ENCODE measurements at regions not wholly inside any gene's neighbourhood (a gene's known extent, or its start where the extent isn't known, plus 50 kb on each side); places are given as distances from the start of the nearest gene placed in this dataset.

DNA sequence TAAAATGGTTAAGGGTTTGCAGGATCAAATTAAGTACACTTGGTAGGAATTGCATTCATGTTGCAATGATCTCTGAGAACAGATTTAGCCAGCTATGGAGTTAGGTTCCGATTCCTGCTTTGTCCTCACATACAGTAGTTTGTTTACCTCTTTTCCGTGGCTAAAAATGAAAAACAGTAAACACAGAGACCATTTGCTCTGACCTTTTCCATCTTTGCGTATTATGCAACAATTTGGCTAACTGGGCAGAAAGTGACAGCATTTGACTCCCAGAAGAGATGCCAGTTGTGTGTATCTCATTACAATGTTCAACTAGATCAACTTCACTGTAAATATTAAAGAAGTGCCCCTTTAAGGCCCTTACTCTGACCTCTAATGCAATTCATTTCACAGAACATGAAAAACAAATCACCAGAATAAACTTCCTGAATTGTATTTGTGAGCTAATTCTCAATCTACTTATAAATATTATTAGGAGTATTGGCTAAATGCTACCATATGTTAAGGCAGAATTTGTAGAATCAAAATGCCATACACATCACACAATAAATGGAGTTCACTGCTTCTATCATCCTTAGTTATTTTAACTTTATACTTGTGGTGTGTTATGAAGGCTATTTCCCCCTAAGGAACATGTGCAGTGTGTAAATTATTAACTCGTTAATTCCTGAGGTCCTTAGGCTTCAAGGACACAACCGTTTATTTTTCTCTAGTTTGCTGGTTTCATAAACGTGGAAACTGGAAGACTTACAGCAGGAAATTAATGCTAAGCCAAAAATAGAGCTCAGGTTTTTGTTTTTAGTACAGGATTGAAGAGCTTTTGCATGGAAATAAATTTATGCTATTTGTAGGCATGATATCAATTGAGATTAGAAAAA, 380.7 kb upstream of the CITED2 start:
- Histone ChIP-seq H3F3A (ENCODE audit: insufficient read depth) (no peaks in the 10 kb centered on the region), H3K79me2 (ENCODE audit: insufficient read depth, low read length) (no peaks in the 10 kb centered on the region), H2AFZ (ENCODE audit: low read depth, low read length, severe bottlenecking) (no peak overlapping the region), H3K4me3 (ENCODE audit: insufficient read depth, low read length, poor library complexity, severe bottlenecking) (no peak overlapping the region), H3K9me3 (ENCODE audit: insufficient read depth, low read length) (no peaks in the 10 kb centered on the region), H3K36me3 (ENCODE audit: low read length) (no peaks in the 10 kb centered on the region), H3K27ac (ENCODE audit: low read depth, low read length) (no peak overlapping the region), H4K20me1 (ENCODE audit: low read depth, low read length) (no peaks in the 10 kb centered on the region), H3K27me3 (ENCODE audit: low read length) (no peaks in the 10 kb centered on the region), H3K4me2 (ENCODE audit: low read depth, low read length, poor library complexity, severe bottlenecking) (no peak overlapping the region), H3K9ac (ENCODE audit: low read length) (no peak overlapping the region), H3K9me2 (replicated peaks; ENCODE audit: insufficient read depth, low read length) (no peaks in the 10 kb centered on the region)
- no peak for TF ChIP-seq EZH2phosphoT487 (conservative IDR thresholded peaks at IDR 0.05; ENCODE audit: low read length)
- TF ChIP-seq, protein P1, sequence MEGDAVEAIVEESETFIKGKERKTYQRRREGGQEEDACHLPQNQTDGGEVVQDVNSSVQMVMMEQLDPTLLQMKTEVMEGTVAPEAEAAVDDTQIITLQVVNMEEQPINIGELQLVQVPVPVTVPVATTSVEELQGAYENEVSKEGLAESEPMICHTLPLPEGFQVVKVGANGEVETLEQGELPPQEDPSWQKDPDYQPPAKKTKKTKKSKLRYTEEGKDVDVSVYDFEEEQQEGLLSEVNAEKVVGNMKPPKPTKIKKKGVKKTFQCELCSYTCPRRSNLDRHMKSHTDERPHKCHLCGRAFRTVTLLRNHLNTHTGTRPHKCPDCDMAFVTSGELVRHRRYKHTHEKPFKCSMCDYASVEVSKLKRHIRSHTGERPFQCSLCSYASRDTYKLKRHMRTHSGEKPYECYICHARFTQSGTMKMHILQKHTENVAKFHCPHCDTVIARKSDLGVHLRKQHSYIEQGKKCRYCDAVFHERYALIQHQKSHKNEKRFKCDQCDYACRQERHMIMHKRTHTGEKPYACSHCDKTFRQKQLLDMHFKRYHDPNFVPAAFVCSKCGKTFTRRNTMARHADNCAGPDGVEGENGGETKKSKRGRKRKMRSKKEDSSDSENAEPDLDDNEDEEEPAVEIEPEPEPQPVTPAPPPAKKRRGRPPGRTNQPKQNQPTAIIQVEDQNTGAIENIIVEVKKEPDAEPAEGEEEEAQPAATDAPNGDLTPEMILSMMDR (IDR thresholded peaks at IDR 0.05; ENCODE audit: insufficient read depth, low read length, poor library complexity, severe bottlenecking), result no peak

DNA sequence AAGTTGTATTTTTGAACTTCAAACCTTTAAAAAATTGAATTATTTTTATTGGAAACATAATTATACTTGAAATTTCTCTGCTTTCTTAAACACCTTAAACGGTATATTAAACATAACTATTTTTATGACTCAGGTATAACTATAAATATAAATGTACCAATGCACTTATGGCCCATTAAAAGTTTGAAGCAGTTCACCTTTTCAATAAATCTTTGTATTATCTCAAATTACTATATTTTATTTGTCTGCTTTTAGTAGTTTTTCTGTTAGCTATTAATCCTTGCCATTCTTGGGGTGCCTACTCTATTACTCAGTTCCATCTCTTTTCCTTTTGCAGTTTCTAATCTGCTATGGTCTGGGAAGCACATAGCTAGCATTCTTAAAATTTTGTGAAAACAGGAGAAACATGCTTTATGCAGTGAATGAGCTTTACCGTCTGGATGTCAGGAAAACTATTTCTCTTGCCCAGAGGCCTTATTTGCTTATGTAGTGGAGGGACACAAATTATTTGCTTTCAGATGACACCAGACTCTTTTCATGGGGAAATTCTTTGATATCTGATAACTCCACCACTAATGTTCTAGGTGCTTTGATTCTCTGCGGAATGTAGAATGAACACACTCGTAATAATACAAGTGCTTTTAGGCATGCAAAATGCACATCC, 378.9 kb upstream of the CITED2 start:
- no peaks in the 10 kb centered on the region for H3K79me2 ChIP-seq (ENCODE audit: insufficient read depth, low read length)
- no peaks in the 10 kb centered on the region for H4K20me1 ChIP-seq (ENCODE audit: low read depth, low read length)
- H3K9me3 ChIP-seq (ENCODE audit: insufficient read depth, low read length), result no peaks in the 10 kb centered on the region
- no peak overlapping the region for H2AFZ ChIP-seq (ENCODE audit: low read depth, low read length, severe bottlenecking)
- no peaks in the 10 kb centered on the region for H3K36me3 ChIP-seq (ENCODE audit: low read length)
- H3K4me3 ChIP-seq (ENCODE audit: insufficient read depth, low read length, poor library complexity, severe bottlenecking), result no peak overlapping the region
- H3K9ac ChIP-seq (ENCODE audit: low read length), result no peak overlapping the region
- no peaks in the 10 kb centered on the region for H3K9me2 ChIP-seq (replicated peaks; ENCODE audit: insufficient read depth, low read length)
- no peak overlapping the region for H3K4me2 ChIP-seq (ENCODE audit: low read depth, low read length, poor library complexity, severe bottlenecking)
- H3K27ac ChIP-seq (ENCODE audit: low read depth, low read length), result no peak overlapping the region
- no peaks in the 10 kb centered on the region for H3F3A ChIP-seq (ENCODE audit: insufficient read depth)
- TF ChIP-seq, protein P1 (IDR thresholded peaks at IDR 0.05; ENCODE audit: insufficient read depth, low read length, poor library complexity, severe bottlenecking), result no peak
- no peak for TF ChIP-seq EZH2phosphoT487 (conservative IDR thresholded peaks at IDR 0.05; ENCODE audit: low read length)
- no peaks in the 10 kb centered on the region for H3K27me3 ChIP-seq (ENCODE audit: low read length)

DNA sequence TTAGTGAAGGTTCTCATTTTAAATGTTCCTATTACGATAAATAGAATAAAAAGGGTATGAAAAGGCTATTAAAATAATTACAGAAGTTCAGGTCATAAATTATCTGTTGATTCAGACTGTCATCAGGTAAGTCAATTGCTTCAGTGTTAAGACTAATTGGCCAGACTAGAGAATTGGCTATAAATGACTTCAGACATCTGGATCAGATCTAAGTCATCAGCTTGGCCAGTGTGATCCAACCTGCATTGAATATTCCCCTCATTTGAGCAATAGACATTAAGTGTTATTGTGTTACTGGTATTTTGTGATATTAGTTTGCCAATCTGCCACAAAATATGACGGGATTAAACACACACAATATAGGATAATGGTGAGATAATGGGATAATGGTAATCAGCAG, 377.6 kb upstream of the CITED2 start:
- TF ChIP-seq EZH2phosphoT487 (conservative IDR thresholded peaks at IDR 0.05; ENCODE audit: low read length), result no peak
- TF ChIP-seq, protein P1 (IDR thresholded peaks at IDR 0.05; ENCODE audit: insufficient read depth, low read length, poor library complexity, severe bottlenecking), result no peak
- no peak overlapping the region for H3K27ac ChIP-seq (ENCODE audit: low read depth, low read length)

More for the DNA sequence above, 377.6 kb upstream of the CITED2 start:
- Histone ChIP-seq H3K27me3 (ENCODE audit: low read length) (no peaks in the 10 kb centered on the region), H3K79me2 (ENCODE audit: insufficient read depth, low read length) (no peaks in the 10 kb centered on the region), H4K20me1 (ENCODE audit: low read depth, low read length) (no peaks in the 10 kb centered on the region), H3F3A (ENCODE audit: insufficient read depth) (no peaks in the 10 kb centered on the region), H3K9me3 (ENCODE audit: insufficient read depth, low read length) (no peaks in the 10 kb centered on the region), H3K9ac (ENCODE audit: low read length) (no peak overlapping the region), H3K4me2 (ENCODE audit: low read depth, low read length, poor library complexity, severe bottlenecking) (no peak overlapping the region), H3K9me2 (replicated peaks; ENCODE audit: insufficient read depth, low read length) (no peaks in the 10 kb centered on the region), H3K4me3 (ENCODE audit: insufficient read depth, low read length, poor library complexity, severe bottlenecking) (no peak overlapping the region), H2AFZ (ENCODE audit: low read depth, low read length, severe bottlenecking) (no peak overlapping the region), H3K36me3 (ENCODE audit: low read length) (no peaks in the 10 kb centered on the region)
